Testis (tissue), 2 donors: ENCODE measurements at regions not wholly inside any gene's neighbourhood (a gene's known extent, or its start where the extent isn't known, plus 50 kb on each side); places are given as distances from the start of the nearest gene placed in this dataset.

Source experiments
- POLR2A ChIP-seq: fragments of 450-650 bp; IDR thresholded peaks from one replicate; pipeline ENCODE4 v1.6.1; 2017; ENCODE audit warnings: antibody characterized with exemption, mild to moderate bottlenecking, moderate library complexity
- TF ChIP-seq, protein P1 (sequence below), 3 experiments: fragments of 450-650 bp in 2 of 3; fragments of 200-600 bp in 1 of 3; sonication (generic) in 1 of 3; IDR thresholded peaks; one replicate each; pipeline ENCODE4 v1.5.1; 2016 to 2019; ENCODE audit warnings: antibody characterized with exemption in 3 of 3, mild to moderate bottlenecking in 2 of 3, moderate library complexity in 1 of 3

- TF ChIP-seq, protein P1, sequence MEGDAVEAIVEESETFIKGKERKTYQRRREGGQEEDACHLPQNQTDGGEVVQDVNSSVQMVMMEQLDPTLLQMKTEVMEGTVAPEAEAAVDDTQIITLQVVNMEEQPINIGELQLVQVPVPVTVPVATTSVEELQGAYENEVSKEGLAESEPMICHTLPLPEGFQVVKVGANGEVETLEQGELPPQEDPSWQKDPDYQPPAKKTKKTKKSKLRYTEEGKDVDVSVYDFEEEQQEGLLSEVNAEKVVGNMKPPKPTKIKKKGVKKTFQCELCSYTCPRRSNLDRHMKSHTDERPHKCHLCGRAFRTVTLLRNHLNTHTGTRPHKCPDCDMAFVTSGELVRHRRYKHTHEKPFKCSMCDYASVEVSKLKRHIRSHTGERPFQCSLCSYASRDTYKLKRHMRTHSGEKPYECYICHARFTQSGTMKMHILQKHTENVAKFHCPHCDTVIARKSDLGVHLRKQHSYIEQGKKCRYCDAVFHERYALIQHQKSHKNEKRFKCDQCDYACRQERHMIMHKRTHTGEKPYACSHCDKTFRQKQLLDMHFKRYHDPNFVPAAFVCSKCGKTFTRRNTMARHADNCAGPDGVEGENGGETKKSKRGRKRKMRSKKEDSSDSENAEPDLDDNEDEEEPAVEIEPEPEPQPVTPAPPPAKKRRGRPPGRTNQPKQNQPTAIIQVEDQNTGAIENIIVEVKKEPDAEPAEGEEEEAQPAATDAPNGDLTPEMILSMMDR (IDR thresholded peaks at IDR 0.05): no peak
- no peak for TF ChIP-seq POLR2A
Observed at GRCh38 chr2:204437815-204438756, 107.2 kb upstream of the PARD3B start.
